Ectodermal cell (in vitro differentiated cells): ENCODE measurements at regions not wholly inside any gene's neighbourhood (a gene's known extent, or its start where the extent isn't known, plus 50 kb on each side); places are given as distances from the start of the nearest gene placed in this dataset.

ENCODE experiments used
- H3K27ac ChIP-seq: 2 replicates; pipeline ENCODE4 v1.7.0; 2013; ENCODE audit warnings: mild to moderate bottlenecking, low read depth, low read length; ENCODE audit not compliant: insufficient read depth, poor library complexity, severe bottlenecking
- H3K27me3 ChIP-seq: 2 replicates; pipeline ENCODE4 v1.7.0; 2013; ENCODE audit warnings: mild to moderate bottlenecking, low read length; ENCODE audit not compliant: insufficient read depth, control insufficient read depth, poor library complexity, severe bottlenecking
- H3K36me3 ChIP-seq: one replicate; pipeline ENCODE4 v1.7.0; 2013; ENCODE audit warnings: low read length; ENCODE audit not compliant: control insufficient read depth, insufficient read depth
- H3K4me1 ChIP-seq: one replicate; pipeline ENCODE4 v1.7.0; 2013; ENCODE audit warnings: low read length; ENCODE audit not compliant: control insufficient read depth, insufficient read depth
- H3K4me3 ChIP-seq: 2 replicates; pipeline ENCODE4 v1.7.0; 2013; ENCODE audit warnings: low read depth, low read length, control low read depth; ENCODE audit not compliant: insufficient read depth
- H3K9me3 ChIP-seq: 2 replicates; pipeline ENCODE4 v1.7.0; 2013; ENCODE audit warnings: mild to moderate bottlenecking, low read length, moderate library complexity; ENCODE audit not compliant: control insufficient read depth
- WGBS, 2 experiments: methylation state at CpG; one replicate each; pipeline ENCODE4 v1.1.7; 2013; ENCODE audit warnings: missing lambda C conversion rate in 2 of 2; 5-methylcytosine and 5-hydroxymethylcytosine counted together

GRCh38 chr2:207235621-207236020 is 69.9 kb upstream of the KLF7 start:
- Histone ChIP-seq H3K9me3 (no peaks in the 10 kb centered on the region), H3K36me3 (no peaks in the 10 kb centered on the region), H3K27me3 (no peaks in the 10 kb centered on the region), H3K4me1 (peaks cover 9% of the 10 kb centered on the region), H3K4me3 (no peak overlapping the region), H3K27ac (no peak overlapping the region)
- WGBS, 2 experiments: 89 to 90% methylated on average over 4 of the region's 4 CpGs

- Histone ChIP-seq H3K9me3 (no peaks in the 10 kb centered on the region), H3K27me3 (no peaks in the 10 kb centered on the region), H3K4me3 (no peak overlapping the region), H3K27ac (no peak overlapping the region), H3K4me1 (peaks cover 8% of the 10 kb centered on the region), H3K36me3 (no peaks in the 10 kb centered on the region)
- 79 to 86% methylated on average over 2 of the region's 2 CpGs for WGBS, 2 experiments
These were observed 70.6 kb upstream of the KLF7 start for GRCh38 chr2:207236156-207236935.

GRCh38 chr2:207238831-207239701 is 73.3 kb upstream of the KLF7 start:
- H3K9me3 ChIP-seq: no peaks in the 10 kb centered on the region
- no peaks in the 10 kb centered on the region for H3K36me3 ChIP-seq
- WGBS, 2 experiments: 93 to 94% methylated on average over 7 of the region's 7 CpGs
- H3K4me1 ChIP-seq: no peaks in the 10 kb centered on the region
- H3K4me3 ChIP-seq: no peak overlapping the region
- H3K27ac ChIP-seq: no peak overlapping the region
- H3K27me3 ChIP-seq: no peaks in the 10 kb centered on the region

- Histone ChIP-seq H3K4me3 (no peak overlapping the region), H3K9me3 (no peaks in the 10 kb centered on the region), H3K36me3 (no peaks in the 10 kb centered on the region), H3K4me1 (peaks cover under 1% of the 10 kb centered on the region), H3K27ac (no peak overlapping the region), H3K27me3 (no peaks in the 10 kb centered on the region)
- WGBS, 2 experiments: 87 to 91% methylated on average over 9 of the region's 9 CpGs
These were observed 74.2 kb upstream of the KLF7 start for GRCh38 chr2:207239754-207240494.

DNA sequence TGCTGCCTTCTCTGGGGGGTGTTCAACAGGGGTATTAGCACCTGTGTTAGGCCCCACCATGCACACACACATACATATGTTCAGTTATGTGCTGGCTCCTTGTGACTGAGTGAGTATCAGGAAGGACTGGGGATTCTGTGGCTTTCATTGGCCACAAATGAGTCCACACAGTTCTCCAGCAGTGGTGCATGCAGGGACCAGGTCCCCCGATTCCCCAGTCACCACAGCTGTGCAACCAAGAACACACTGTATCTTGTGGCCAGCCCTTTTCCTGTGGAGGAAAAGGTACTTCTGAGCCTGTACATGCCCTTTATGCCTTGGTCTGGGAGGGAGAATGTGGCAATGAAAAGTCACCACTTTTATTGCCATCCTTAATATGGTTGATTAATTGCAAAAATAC is 74.9 kb upstream of the KLF7 start:
- no peaks in the 10 kb centered on the region for H3K9me3 ChIP-seq
- H3K4me3 ChIP-seq: no peak overlapping the region
- no peaks in the 10 kb centered on the region for H3K36me3 ChIP-seq
- peaks cover 7% of the 10 kb centered on the region for H3K4me1 ChIP-seq
- no peaks in the 10 kb centered on the region for H3K27me3 ChIP-seq
- H3K27ac ChIP-seq: no peak overlapping the region
- 94 to 96% methylated on average over 1 of the region's 1 CpG for WGBS, 2 experiments

- H3K27ac ChIP-seq: no peak overlapping the region
- H3K4me3 ChIP-seq: no peak overlapping the region
- WGBS, 2 experiments: 89 to 91% methylated on average over 3 of the region's 3 CpGs
- no peaks in the 10 kb centered on the region for H3K36me3 ChIP-seq
- no peaks in the 10 kb centered on the region for H3K27me3 ChIP-seq
- no peaks in the 10 kb centered on the region for H3K9me3 ChIP-seq
- H3K4me1 ChIP-seq: peaks cover 8% of the 10 kb centered on the region
These were observed 75.5 kb upstream of the KLF7 start for GRCh38 chr2:207241198-207241597.

GRCh38 chr2:207243601-207244000 is 77.9 kb upstream of the KLF7 start:
- no peaks in the 10 kb centered on the region for H3K9me3 ChIP-seq
- no peak overlapping the region for H3K27ac ChIP-seq
- 93 to 94% methylated on average over 1 of the region's 1 CpG for WGBS, 2 experiments

GRCh38 chr2:207244971-207245925 is 79.5 kb upstream of the KLF7 start:
- Histone ChIP-seq H3K4me1 (peaks cover 8% of the 10 kb centered on the region), H3K27ac (no peak overlapping the region), H3K9me3 (no peaks in the 10 kb centered on the region), H3K36me3 (no peaks in the 10 kb centered on the region), H3K27me3 (no peaks in the 10 kb centered on the region), H3K4me3 (no peak overlapping the region)
- 78 to 79% methylated on average over 7 of the region's 7 CpGs for WGBS, 2 experiments

More at GRCh38 chr2:207243601-207244000, 77.9 kb upstream of the KLF7 start:
- Histone ChIP-seq H3K4me1 (peaks cover 8% of the 10 kb centered on the region), H3K27me3 (no peaks in the 10 kb centered on the region), H3K4me3 (no peak overlapping the region), H3K36me3 (no peaks in the 10 kb centered on the region)

- H3K4me3 ChIP-seq: no peak overlapping the region
- H3K4me1 ChIP-seq: peaks cover 8% of the 10 kb centered on the region
- H3K27ac ChIP-seq: no peak overlapping the region
- H3K9me3 ChIP-seq: no peaks in the 10 kb centered on the region
- 97 to 98% methylated on average over 4 of the region's 4 CpGs for WGBS, 2 experiments
- H3K36me3 ChIP-seq: no peaks in the 10 kb centered on the region
- H3K27me3 ChIP-seq: no peaks in the 10 kb centered on the region
These were observed 83.1 kb upstream of the KLF7 start for GRCh38 chr2:207248702-207249377.
